ENCODE measurements at regions not wholly inside any gene's neighbourhood (a gene's known extent, or its start where the extent isn't known, plus 50 kb on each side); places are given as distances from the start of the nearest gene placed in this dataset.

DNA sequence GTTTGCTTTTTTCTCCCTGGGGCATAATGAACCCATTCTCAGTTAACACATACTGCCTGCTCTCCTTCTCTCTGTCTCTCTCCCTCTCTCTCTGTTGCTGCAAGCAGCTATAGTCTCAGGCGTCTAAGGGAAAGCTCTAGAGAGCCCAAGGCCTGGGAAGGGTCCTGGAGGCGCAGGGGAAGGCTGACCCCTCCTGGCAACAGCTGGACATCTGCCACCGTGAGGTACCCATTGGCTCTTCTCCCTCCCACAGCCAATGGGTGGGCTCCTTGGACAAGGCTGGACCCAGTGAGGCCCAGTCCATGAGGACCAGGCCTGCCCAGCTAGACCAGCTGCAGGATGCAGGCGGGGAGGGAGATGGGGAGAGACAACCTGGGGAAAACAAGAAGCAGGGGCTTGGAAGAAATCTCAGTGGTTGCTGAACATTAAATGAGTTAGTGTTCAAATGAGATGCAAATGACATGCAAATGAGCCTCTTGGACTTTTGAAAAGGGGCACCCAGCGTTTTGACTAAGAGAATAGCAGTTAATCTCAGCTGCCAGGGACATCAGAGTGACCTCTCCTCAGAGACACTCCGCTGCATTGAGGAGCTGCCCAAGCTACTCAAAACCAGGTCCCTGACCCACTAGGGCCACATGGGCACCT, 349.7 kb downstream of the BUD13 start:
- TF ChIP-seq POLR2A (IDR thresholded peaks at IDR 0.05; ENCODE audit: low read length) (no peak), GATA1 (IDR thresholded peaks at IDR 0.05; ENCODE audit: low read depth, low read length) (no peak)

Data from erythroblast (primary cell).